HG03571 (cell line): ENCODE measurements at regions not wholly inside any gene's neighbourhood (a gene's known extent, or its start where the extent isn't known, plus 50 kb on each side); places are given as distances from the start of the nearest gene placed in this dataset.
A peak's percentile ranks its signal among the peaks of the same experiment; 100 is the strongest.
"Not testable (repeated sequence)": the region's sequence is repeated elsewhere in the genome, so short reads cannot be mapped to it uniquely, and the experiment has no call there.

Experiments
- ATAC-seq: cut with Tn5 transposase; IDR thresholded peaks from one replicate; pipeline ENCODE4 v1.9.1; 2021; ENCODE audit not compliant: unreplicated experiment

GRCh38 chr2:159880729-159881128 is 82.7 kb upstream of the CD302 start:
- ATAC-seq: no peak

GRCh38 chr2:159879051-159879604 is 81.1 kb upstream of the CD302 start:
- ATAC-seq: peak; percentile 76

- no peak for ATAC-seq
Measured at GRCh38 chr2:159875083-159875482, 77.1 kb upstream of the CD302 start.

GRCh38 chr2:159873258-159873657 is 75.2 kb upstream of the CD302 start:
- no peak for ATAC-seq

- ATAC-seq: no peak
Measured at GRCh38 chr2:159872353-159872752, 74.3 kb upstream of the CD302 start.

- not testable (repeated sequence) for ATAC-seq
Measured at GRCh38 chr2:159868598-159869159, 70.7 kb upstream of the CD302 start.

- ATAC-seq: no peak
Measured at GRCh38 chr2:159867567-159868361, 69.8 kb upstream of the CD302 start.

GRCh38 chr2:159863526-159864160 is 65.6 kb upstream of the CD302 start:
- no peak for ATAC-seq

GRCh38 chr2:159860581-159861310 is 62.7 kb upstream of the CD302 start:
- ATAC-seq: no peak

GRCh38 chr2:159859583-159859982 is 61.6 kb upstream of the CD302 start:
- no peak for ATAC-seq

- ATAC-seq: no peak
Measured at GRCh38 chr2:159856760-159857159, 58.8 kb upstream of the CD302 start.

- ATAC-seq: no peak
Measured at GRCh38 chr2:159855557-159856061, 57.6 kb upstream of the CD302 start.

- no peak for ATAC-seq
Measured at GRCh38 chr2:159855143-159855542, 57.1 kb upstream of the CD302 start.

- no peak for ATAC-seq
Measured at GRCh38 chr2:159854481-159854880, 56.5 kb upstream of the CD302 start.

GRCh38 chr2:159853101-159853500 is 55.1 kb upstream of the CD302 start:
- ATAC-seq: no peak

- no peak for ATAC-seq
Measured at GRCh38 chr2:159851941-159852340, 53.9 kb upstream of the CD302 start.

GRCh38 chr2:159850789-159851188 is 52.8 kb upstream of the CD302 start:
- no peak for ATAC-seq

- ATAC-seq: no peak
Measured at GRCh38 chr2:159849160-159849813, 51.3 kb upstream of the CD302 start.
